HG02943 (cell line): ENCODE measurements at regions not wholly inside any gene's neighbourhood (a gene's known extent, or its start where the extent isn't known, plus 50 kb on each side); places are given as distances from the start of the nearest gene placed in this dataset.

Source experiments
- ATAC-seq: cut with Tn5 transposase; IDR thresholded peaks from one replicate; pipeline ENCODE4 v1.9.1; 2021; ENCODE audit warnings: mild to moderate bottlenecking, low read depth, moderate library complexity; ENCODE audit not compliant: unreplicated experiment

DNA sequence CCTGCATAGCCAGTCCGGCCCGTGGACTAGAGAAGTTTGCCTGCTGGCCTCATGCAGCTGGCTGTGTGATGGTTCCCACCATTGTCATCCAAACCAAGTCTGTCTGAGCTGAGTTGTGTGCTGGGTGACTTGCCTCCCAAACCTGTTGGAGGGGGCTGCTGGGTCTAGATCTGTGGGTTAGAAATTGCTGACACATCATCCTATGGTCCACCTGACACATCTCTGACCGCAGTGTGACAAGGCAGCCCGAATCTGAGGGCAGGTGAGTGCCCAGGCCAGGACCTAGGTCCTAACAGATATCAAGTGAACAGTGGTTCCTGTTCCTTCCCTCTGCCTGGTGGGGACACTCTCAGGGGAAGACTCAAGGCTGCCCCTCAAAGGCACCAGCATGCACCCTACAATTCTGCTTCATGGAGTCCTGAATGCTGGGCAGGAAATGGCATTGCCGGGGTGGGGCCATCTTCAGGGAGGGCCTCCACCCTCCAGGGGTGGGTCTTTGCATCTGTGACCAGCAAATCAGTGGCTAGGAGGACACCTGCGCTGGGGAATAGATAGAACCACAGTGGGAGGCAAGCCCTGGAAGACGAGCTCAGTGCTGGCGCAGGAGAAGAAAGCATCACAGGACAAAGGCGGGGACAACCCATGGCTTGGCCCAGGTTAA, 117.9 kb upstream of the ID2 start:
- no peak for ATAC-seq

DNA sequence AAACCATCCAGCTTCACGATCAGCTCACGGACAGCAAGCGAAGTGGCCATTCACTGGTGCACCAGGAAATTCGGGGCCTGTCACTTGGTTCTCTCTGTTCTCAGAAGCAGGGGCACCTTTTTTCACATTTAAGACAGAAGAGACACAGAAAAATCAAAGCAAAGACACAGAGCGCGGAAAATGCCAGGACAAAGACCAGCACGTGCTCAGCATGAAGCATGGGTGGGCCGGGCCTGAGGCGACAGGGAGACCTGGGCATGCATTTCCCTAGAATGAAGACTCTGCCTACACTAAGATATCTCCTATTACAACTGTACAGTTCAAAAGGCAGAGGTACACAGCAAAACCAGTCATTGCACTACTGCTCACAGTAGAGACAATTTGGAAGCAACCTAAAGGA, 117.4 kb upstream of the ID2 start:
- no peak for ATAC-seq

DNA sequence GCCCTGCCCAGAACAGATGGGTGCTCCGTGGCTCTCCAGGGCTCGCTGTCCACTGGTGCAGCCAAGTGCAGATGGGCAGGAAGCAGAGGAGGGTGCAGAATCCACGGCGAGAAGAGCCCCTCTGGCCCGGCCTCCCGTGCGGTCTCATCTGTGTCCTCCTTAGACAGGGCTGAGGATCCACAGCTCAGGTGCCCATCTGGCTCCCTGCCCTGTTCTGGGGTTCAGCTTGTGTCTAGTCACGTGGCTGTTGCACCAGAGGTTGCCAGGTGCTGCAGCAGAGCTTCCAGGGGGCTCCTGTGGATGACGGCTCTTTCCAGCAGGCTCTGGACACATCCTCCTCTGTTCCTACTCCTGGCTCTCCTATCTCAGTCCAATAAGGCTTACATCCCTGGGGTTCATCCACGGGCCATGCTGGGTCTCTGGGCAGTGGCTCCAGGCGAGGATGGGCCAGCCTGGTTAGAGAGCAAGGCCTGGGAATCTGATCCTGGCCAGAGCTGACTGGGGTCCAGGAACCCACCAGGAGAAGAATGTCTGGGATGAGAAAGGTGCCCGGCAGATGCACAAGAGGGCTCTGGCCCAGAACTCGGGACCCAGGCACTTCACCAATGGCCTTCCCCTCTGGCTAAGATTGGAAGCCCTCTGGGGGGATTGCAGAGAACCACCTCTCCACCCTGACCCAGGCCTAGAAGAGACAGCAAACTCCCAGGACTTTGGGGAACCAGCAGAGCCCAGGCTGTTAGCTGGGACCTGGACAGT, 116.3 kb upstream of the ID2 start:
- ATAC-seq, result no peak

DNA sequence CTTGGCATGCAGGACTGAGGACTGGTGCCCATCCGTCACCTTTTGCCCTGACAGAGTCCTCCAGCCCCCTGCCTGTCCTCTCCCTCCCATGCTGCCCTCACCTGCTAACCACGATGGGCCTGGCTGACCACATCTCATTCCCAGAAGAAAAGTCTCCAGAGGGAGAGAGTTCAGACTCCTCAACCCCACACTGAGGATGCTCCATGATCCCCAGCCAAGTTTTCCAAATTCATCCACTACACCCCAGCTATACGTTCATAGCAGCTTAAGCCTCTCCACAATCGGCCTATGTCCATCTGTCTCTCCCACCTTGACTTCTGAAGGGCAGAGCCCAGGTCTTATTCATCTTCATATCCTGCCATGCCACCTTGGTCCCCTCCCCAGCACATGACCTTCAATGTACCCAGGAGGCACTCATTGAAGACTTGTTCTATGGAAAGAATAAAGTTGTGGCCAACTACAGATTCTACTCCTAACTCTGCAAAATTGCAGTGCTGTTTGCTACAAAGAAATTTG, 115.6 kb upstream of the ID2 start:
- no peak for ATAC-seq

GRCh38 chr2:8566774-8567468, 114.9 kb upstream of the ID2 start:
- ATAC-seq, result no peak

GRCh38 chr2:8567469-8568260, 114.2 kb upstream of the ID2 start:
- no peak for ATAC-seq

DNA sequence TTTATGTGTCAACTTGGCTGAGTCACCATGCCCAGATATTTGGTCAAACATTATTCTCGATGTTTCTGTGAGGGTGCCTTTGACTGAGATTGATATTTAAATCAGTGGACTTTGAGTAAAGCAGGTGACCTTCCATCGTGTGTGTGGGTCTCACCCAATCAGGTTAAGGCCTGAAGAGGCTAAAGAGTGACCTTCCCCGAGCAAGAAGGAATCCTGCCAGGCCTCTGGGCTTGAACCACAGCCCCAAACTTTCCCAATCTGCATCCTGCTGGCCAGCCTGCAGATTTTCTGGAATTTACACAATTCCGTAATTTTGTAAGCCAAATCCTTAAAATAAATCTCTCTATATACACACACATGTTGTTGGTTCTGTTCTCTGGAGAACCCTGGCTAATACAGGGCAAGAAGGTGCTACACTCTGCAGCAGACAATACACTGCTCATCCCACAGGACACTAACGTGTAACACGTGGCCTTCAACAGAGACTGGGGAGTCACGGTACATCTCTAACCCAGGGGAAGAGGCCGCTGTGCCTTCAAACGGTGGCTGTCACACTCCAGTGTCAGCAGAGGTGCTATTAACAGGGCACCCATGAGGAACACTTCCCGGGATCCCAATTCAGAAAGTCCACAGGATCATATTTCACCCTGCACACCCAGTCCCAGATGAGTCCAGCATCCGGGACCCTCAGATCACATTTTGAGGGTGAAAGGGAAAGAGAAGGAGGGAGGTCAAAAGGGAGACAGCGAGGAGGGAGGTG, 113.1 kb upstream of the ID2 start:
- ATAC-seq, result no peak

DNA sequence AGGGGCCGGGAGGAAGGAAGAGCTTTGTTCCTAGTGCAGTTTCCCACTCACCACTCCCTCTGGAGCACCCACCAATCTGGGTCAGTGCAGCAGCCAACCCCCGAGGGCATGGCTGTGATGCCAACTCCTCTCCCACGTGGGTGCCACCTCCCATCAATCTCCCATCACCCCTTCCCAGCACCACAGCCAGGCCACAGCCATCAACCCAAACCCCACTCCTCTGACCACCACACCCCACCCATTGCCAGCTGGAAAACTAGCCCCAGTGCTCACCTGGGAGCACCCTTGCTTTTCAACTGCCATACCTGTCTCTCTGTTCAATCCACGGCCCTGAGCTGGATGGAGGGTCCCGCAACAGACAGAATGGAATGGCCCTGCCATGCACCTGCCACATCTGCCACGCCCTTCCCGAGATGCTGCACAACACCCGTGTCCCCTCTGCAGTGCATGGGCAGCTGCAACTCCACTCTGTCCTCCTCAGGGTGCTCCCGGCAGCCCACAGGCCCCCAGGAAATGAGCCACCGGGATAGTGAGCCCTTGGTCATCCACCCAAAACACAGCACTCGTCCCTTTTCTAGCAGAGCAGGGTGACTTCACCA, 112.4 kb upstream of the ID2 start:
- no peak for ATAC-seq

DNA sequence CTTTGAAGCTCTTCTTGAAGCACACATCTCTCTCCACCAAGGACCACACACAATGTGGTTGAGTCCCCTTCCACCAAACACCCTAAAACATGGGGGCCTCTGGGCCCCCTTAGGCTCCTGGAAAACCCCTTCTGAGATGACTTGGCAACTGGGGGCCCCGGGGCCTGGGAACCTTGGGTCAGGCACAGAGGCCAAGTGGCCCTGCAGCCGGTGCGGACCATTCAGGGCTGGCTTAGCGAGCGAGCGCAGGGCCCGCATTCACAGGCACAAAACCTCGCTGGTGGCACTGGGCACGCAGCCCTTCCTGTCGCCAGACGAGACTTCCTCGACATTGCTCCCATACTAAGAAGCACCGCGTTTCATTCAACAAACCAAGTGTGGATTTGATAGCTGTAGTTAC, 111.2 kb upstream of the ID2 start:
- ATAC-seq, result no peak

DNA sequence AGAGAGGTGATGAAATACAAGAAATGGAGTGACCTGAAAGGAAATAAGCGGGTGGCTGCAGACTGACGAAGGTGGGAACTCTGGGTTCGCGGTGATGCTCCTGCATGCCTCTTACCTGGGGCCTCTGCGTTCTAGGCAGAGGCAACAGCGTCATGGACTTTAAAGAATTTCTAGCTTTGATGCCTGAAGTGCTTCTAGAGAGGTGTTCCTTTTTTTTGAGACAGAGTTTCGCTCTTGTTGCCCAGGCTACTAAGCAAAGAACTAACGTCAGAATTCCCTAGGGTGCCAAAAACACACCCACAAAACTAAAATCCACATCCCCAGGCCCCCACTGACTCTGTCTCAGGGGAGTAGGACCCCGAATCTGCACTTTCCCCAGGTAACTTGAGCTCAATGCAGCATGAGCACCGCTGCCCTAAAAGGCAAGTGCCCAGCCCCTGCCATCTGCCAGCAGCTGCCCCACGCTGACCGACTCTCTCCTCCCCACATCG, 110.5 kb upstream of the ID2 start:
- ATAC-seq, result no peak

GRCh38 chr2:8571792-8572499, 109.9 kb upstream of the ID2 start:
- no peak for ATAC-seq

- no peak for ATAC-seq
These were observed 109.1 kb upstream of the ID2 start for GRCh38 chr2:8572712-8573233.

GRCh38 chr2:8573234-8573941, 108.5 kb upstream of the ID2 start:
- ATAC-seq, result no peak

GRCh38 chr2:8573942-8574195, 108.0 kb upstream of the ID2 start:
- no peak for ATAC-seq

GRCh38 chr2:8574196-8575037, 107.4 kb upstream of the ID2 start:
- no peak for ATAC-seq

GRCh38 chr2:8575038-8575833, 106.6 kb upstream of the ID2 start:
- no peak for ATAC-seq
